HUDEP-2 (cell line): ENCODE measurements at regions not wholly inside any gene's neighbourhood (a gene's known extent, or its start where the extent isn't known, plus 50 kb on each side); places are given as distances from the start of the nearest gene placed in this dataset.
"Not testable (repeated sequence)": the region's sequence is repeated elsewhere in the genome, so short reads cannot be mapped to it uniquely, and the experiment has no call there.

ENCODE experiments used
- DNase-seq, 76 experiments: peaks; one replicate each; lab custom pipeline; 2025; ENCODE audit not compliant: unreplicated experiment in 76 of 76; lab: John Stamatoyannopoulos, UW

GRCh38 chr5:163330723-163331668 lies 106.4 kb upstream of the CCNG1 start:
- DNase-seq = no peak

- DNase-seq = not testable (repeated sequence)
Observed at GRCh38 chr5:163336074-163336473, 101.3 kb upstream of the CCNG1 start.

DNA sequence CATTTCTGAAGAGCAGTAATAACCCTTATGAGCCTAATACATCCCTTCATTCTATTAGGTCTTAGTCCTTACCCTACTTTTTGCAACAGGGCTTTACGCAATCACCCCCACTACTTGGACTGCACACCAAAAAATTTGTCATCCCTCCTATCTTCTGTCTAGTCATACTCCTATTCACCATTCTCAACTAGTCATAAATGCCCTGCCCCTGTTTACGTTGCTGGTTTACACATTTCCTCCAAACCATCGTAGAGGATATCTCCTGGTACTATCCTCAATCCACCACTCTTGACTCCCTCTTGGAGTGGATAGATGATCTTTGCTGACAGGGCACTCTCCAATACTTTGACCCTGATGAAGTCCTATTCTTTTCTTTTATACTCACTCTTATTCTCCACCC lies 98.2 kb upstream of the CCNG1 start:
- no peak for DNase-seq

GRCh38 chr5:163340378-163340777 lies 97.0 kb upstream of the CCNG1 start:
- DNase-seq = not testable (repeated sequence)

DNA sequence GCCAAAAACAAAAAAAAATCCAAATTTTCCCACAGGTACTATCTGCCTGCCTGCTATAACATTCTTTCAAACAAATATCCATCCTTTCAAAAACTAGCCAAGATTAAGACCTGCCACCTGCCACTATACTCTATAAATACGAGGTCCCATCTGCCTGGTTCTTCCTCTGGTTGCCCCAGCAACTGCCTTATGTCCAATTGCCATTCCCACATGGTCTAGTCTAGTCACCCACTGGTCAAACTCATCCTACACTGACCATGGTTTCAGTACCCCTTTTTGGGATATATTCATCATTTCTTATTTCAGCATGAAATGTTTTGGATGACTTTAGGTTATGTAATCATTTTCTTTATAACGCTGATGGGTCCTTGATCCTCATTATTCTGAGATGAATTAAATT lies 95.1 kb upstream of the CCNG1 start:
- DNase-seq = no peak

DNA sequence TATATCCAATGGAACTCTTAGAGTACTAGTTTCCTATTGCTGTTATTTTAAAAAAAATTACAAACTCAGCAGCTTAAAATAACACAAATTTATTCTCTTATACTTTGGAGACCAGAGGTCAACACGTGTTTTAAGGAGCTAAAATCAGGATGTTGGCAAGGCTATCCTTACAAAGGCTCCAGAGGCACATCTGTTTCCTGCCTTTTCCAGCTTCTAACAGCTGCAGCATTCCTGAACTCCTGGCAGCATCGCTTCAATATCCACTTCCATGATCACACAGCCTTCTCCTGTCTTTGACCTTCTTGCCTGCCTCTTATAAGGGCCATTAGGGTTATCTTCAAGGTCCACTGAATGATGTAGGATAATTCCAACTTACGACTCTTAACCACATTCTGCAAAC lies 92.2 kb upstream of the CCNG1 start:
- DNase-seq = no peak

GRCh38 chr5:163347671-163348070 lies 89.7 kb upstream of the CCNG1 start:
- peak in 52 of 76 experiments; percentile 0 to 65 (median 17) for DNase-seq

- no peak for DNase-seq
Observed at GRCh38 chr5:163350083-163350482, 87.3 kb upstream of the CCNG1 start.

DNA sequence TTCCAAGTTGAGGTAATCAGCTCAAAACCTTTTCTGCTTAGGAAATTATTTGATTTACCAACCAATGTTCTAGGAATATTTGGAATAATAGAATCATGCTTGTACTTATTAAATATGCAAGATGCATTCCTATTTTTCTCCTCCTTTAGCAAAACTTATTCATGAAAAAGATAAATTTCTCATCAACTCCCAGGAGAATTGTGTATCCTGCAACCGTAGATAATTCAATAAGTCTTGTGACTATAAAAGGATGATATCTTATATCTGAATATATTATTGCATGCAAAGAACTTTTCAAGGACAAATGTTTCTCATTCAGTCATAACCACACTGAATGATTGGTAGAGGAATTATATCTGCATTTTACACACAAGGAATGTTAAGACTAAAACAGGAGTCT lies 84.9 kb upstream of the CCNG1 start:
- DNase-seq = no peak

DNA sequence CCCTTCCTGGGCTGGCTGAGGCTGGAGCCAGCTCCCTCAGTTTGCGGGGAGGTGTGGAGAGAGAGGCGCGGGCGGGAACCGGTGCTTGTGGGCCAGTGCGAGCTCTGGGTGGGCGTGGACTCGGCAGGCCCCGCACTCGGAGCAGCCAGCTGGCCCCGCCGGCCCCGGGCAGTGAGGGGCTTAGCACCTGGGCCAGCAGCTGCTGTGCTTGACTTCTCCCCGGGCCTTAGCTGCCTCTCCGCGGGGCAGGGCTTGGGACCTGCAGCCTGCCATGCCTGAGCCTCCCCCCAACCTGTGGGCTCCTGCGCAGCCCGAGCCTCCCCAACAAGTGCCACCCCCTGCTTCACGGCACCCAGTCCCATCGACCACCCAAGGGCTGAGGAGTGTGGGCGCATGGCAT lies 81.6 kb upstream of the CCNG1 start:
- not testable (repeated sequence) for DNase-seq

GRCh38 chr5:163357636-163358035 lies 79.8 kb upstream of the CCNG1 start:
- DNase-seq = no peak

DNA sequence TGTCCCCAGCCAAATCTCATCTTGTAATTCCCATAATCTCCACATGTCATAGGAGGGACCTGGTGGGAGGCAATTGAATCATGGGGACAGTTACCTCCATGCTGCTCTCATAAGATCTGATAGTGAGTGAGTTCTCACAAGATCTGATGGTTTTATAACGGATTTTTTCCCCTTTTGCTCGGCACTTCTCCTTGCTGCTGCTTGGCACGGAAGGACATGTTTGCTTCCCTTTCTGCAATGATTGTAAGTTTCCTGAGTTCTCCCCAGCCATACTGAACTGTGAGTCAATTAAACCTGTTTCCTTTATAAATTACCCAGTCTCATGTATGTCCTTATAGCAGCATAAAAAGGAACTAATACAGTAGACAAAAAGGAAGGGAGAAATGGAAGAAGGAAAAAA lies 76.7 kb upstream of the CCNG1 start:
- DNase-seq = no peak

DNA sequence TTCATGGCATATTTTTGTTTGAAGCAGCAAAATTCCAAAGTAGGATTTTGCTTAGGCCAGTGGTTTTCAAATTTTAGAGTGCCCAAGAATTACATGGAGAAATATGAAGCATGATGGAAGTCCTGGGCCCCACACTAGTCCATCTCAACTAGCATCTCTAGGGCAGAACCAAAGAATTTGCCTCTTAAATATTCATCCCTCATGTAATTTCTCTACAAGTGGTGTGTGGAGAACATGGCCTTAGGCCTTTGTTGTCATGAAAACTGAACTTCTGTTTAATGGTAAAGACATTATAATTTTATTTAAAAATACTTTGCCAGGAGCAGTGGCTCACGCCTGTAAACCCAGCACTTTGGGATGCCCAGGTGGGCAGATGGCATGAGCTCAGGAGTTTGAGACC lies 75.9 kb upstream of the CCNG1 start:
- no peak for DNase-seq

DNA sequence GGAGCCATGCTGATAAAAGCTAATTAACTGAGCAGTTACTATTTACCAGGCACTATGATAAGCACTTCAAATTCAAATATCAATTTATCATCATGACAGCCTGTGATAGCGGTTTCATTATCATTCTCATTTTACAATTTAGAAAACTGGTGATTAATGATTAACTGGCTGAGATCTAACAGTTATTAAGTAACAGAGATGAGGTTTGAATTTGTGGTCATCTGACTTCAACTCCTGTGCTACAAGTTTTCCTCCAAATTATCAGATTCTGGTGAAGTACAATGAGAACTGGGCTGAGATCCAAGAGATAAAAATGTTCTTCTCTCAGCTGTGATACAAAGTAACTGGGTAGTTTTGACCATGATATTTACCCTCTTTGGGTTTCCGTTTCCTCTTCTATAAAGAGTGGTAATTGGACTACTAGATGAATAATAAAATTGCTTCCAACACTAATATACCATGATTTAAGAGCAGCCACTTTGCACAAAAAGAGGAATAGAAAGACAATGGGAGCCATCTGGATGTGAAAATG lies 74.5 kb upstream of the CCNG1 start:
- no peak for DNase-seq

DNA sequence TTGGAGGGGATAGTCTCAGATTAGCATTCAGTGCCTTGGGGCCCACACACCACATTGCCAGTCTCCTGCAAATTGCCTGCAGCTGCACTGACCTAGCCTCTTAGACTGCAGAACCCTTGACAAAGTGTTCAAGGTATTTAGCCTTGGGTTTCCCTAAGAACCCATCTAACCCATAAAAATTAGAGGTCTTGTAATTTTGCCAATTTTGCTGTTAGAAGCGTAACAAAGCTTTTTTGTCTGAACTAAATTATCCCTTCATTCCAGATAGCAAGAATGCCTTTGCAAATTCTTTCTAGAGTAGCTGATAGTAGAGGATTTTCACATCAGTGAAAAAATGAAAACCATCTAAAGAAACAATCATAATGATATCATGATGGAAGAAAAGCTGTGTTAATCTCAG lies 74.0 kb upstream of the CCNG1 start:
- DNase-seq = no peak

DNA sequence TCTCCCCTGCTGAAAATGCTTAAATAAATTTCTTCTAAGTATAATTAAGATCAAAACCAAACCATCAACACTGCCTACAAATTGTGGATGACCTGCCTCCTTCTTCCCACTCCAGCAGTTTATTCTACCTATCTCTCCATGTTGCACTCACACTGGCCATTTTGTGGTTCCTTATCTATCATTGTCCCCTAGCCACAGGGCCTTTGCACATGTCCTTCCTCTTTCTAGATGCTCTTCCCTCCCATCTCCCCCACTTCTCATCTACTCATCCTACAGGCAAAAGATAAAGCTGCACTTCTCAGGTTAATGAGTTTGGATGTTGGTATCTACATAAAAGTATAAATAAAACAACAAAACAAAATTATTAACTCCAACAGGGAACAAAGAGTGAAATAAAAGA lies 70.6 kb upstream of the CCNG1 start:
- DNase-seq = peak in 1 of 76 experiments; percentile 3

DNA sequence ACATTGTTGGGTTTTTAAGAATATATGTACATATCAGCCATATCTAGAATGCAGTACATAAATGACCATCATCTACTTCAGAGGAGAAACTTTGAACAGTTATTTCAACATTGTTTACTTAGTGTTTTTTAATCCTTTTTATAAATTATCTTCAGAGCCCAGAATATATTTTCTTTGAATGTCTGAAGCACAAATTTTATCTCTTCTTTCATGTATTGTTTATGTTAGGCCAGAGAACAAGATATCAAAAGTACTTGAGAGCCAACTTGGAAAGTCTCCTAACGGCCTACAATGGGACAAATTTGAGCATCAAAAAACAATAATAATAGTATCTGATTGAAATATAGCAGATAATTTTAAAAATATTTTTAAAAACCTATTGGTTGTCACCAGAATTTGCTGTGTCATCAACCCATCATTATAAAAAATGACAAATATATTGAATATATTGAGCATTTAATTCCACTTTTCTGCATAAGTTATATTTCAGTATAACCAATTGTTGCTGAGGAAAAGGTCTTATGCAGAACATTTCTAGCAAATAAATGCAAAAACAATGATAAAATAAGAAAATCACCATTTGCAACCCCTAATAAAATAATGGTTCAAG lies 67.5 kb upstream of the CCNG1 start:
- no peak for DNase-seq

GRCh38 chr5:163373436-163374084 lies 63.8 kb upstream of the CCNG1 start:
- no peak for DNase-seq

DNA sequence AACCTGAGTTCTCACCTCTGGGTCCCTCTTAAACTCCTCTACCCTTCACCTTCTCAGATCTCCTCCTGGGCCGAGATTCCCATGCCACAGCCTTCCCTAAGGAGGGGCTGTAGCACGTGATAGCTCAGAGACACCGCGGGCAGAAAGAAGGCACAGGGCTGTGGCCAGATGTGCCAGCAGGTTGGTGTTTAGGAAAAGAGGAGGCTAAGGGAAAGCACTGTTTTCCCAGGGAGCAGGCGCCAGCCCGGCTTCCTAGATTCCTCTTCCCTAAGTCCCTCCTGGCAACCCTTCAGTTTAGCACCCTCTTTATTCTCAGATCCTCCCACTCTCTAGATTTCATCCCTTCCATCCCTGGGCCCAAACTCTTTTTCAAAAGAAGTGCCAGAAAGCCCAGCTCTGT lies 59.4 kb upstream of the CCNG1 start:
- DNase-seq = no peak

DNA sequence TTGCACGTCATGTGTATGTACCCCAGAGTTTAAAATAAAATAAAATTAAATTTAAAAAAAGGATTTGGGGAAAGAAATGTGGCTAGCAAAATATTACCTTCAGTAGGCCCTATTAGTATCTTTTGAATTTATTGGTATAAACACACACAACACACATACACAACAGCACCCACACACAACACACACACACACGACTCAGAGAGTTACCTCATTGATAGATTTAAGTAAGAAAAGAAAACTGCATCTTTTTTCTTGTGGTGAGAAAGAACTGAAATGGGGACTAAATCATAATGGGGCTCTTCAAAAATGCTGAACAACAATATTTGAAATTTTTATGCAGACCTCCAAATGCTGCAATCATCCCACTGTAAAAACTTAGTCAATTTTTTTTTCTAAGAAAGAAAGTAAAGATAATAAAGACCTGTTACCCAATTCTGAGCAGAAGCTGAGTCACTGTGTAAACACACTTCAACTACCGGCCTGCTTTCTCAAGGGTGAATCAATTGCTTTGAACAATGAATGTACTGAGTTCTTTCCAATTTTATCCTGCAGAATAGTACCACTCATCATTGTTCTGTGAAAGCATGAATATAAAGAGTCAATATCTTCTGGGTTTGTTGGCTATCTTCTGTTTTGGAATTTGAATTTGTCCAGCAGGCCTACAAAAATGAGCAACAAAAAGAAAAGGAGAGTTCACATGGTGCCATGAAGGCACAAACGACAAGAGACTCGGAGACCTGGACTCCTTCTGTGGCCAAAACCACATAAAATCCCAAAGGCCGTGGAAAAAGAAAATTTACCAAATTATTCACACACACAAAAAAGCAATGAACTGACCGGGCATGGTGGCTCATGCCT lies 57.9 kb upstream of the CCNG1 start:
- no peak for DNase-seq
